Erythroblast (primary cell): ENCODE measurements at regions not wholly inside any gene's neighbourhood (a gene's known extent, or its start where the extent isn't known, plus 50 kb on each side); places are given as distances from the start of the nearest gene placed in this dataset.

Experiments
- GATA1 ChIP-seq: IDR thresholded peaks from 2 replicates; pipeline ENCODE4 v1.6.1; 2011; ENCODE audit warnings: low read depth, mild to moderate bottlenecking, control low read depth, low read length, moderate library complexity
- POLR2A ChIP-seq: IDR thresholded peaks from 2 replicates; pipeline ENCODE4 v1.6.1; 2011; ENCODE audit warnings: mild to moderate bottlenecking, low read length

DNA sequence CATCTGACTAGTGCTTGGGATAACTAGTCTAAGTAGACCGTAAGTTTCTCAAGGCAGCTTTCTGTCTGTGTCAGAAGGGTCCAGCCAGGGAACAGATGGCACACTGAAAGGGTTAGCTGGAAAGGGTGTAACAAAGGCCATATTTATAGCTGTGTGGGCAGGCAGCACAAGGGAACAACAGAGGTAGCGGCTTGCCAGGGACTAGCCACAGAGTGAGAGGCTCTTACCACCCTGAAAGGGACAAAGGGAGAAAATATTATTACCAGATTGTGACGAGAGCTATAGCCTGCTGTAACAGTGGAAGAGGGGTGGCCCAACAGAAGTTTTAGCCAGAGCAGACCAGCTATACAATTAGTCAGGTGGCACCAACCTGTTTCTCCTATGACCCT is 129.4 kb downstream of the CCDC34 start:
- no peak for TF ChIP-seq POLR2A
- TF ChIP-seq GATA1 = no peak
